ENCODE measurements at regions not wholly inside any gene's neighbourhood (a gene's known extent, or its start where the extent isn't known, plus 50 kb on each side); places are given as distances from the start of the nearest gene placed in this dataset.

DNA sequence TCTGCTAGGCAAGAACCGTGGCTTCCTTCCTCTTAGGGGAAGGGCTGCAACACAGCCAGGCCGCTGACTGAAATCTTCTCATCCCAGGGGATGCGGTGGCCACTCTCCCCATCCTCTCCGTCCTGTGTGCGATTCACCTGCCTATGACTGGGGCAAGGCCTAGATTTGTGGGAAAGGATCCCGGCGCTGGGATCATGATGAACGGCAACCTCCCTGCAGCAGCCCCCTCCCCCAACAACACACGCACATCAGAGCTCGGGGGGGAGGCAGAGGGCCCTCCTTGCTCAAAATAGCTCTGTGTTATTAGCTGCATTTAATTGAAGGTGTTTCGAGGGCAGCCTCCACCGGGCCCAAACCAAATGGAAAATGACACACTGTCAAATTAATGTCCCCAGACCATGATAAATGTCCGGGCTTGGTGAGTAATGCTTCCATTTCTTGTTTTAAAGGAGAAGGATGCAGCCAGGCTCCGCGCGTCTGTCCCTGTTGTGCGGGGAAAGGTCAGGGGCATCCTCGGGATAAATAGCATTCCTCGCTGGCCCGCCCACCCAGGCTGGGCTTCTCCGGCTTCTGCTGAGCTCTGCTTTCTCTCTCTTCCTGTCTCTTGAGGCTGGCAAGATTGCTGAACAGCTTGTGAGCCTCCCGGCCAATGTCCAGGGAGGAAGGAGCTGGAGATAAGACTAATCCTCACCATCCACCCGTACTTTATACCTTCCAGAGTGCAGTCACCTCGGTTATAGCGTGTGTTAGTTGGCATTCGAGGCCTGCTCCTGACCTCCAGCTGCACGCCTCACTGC lies 56.4 kb upstream of the TLE3 start:
- TF ChIP-seq FOXM1 (IDR thresholded peaks at IDR 0.05; ENCODE audit: borderline replicate concordance, low read depth) (no peak), CREB1 (IDR thresholded peaks at IDR 0.05; ENCODE audit: low read depth) (no peak), RAD21 (IDR thresholded peaks at IDR 0.05; ENCODE audit: low read depth) (no peak), EP300 (IDR thresholded peaks at IDR 0.05; ENCODE audit: borderline replicate concordance) (no peak), CEBPB (IDR thresholded peaks at IDR 0.05) (no peak), TCF12 (IDR thresholded peaks at IDR 0.05; ENCODE audit: low read depth) (no peak), TEAD4 (IDR thresholded peaks at IDR 0.05) (no peak), TAF1 (IDR thresholded peaks at IDR 0.05; ENCODE audit: low read depth) (no peak), ZBTB7A (IDR thresholded peaks at IDR 0.05; ENCODE audit: low read depth) (no peak)
- TF ChIP-seq, protein P1, sequence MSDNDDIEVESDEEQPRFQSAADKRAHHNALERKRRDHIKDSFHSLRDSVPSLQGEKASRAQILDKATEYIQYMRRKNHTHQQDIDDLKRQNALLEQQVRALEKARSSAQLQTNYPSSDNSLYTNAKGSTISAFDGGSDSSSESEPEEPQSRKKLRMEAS (IDR thresholded peaks at IDR 0.05) = no peak

DNA sequence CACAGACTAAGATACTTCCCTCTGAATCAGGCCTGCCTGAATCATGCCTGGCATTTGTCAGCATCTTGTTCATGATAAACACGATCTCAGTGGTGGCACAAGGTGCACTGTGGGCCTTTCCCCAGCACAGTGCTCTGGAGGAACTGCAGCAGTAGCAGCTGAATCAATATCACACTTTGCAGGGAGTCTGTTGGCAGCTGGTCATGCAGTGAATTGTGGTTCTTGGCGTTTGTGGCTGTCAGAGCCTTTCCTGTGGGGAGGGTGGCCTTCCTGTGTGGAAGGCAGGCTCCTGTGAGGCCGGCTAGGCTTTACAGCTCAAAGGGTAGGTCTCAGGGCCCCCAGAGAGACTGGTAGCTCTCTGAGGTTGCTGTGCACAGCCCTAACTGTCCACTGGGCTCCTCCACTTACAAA lies 54.4 kb upstream of the TLE3 start:
- TF ChIP-seq ZBTB7A (IDR thresholded peaks at IDR 0.05; ENCODE audit: low read depth) (no peak), EP300 (IDR thresholded peaks at IDR 0.05; ENCODE audit: borderline replicate concordance) (no peak), FOXM1 (IDR thresholded peaks at IDR 0.05; ENCODE audit: borderline replicate concordance, low read depth) (no peak), EGR1 (IDR thresholded peaks at IDR 0.05) (no peak), TAF1 (IDR thresholded peaks at IDR 0.05; ENCODE audit: low read depth) (no peak), RAD21 (IDR thresholded peaks at IDR 0.05; ENCODE audit: low read depth) (no peak), CEBPB (IDR thresholded peaks at IDR 0.05) (no peak), NFIC (IDR thresholded peaks at IDR 0.05) (no peak)
- TF ChIP-seq, protein P2, sequence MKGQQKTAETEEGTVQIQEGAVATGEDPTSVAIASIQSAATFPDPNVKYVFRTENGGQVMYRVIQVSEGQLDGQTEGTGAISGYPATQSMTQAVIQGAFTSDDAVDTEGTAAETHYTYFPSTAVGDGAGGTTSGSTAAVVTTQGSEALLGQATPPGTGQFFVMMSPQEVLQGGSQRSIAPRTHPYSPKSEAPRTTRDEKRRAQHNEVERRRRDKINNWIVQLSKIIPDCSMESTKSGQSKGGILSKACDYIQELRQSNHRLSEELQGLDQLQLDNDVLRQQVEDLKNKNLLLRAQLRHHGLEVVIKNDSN (IDR thresholded peaks at IDR 0.05) = no peak
- TF ChIP-seq, protein P1 (IDR thresholded peaks at IDR 0.05) = no peak

DNA sequence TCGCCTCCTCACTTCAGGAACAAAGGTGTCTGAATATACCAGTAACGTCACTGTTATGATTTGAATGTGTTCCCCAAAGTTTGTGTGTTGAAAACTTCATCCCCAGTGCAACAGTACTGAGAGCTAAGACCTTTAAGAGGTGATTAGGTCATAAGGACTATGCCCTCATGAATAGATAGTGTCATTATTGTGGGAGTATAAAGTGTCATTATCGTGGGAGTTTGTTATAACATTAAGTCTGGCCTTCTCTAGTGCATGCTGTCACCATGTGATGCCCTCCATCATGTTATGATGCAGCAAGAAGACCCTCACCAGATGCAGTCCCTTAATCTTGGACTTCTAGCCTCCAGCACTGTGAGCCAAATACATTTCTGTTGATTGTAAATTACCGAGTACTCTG lies 53.7 kb upstream of the TLE3 start:
- TF ChIP-seq, protein P3, sequence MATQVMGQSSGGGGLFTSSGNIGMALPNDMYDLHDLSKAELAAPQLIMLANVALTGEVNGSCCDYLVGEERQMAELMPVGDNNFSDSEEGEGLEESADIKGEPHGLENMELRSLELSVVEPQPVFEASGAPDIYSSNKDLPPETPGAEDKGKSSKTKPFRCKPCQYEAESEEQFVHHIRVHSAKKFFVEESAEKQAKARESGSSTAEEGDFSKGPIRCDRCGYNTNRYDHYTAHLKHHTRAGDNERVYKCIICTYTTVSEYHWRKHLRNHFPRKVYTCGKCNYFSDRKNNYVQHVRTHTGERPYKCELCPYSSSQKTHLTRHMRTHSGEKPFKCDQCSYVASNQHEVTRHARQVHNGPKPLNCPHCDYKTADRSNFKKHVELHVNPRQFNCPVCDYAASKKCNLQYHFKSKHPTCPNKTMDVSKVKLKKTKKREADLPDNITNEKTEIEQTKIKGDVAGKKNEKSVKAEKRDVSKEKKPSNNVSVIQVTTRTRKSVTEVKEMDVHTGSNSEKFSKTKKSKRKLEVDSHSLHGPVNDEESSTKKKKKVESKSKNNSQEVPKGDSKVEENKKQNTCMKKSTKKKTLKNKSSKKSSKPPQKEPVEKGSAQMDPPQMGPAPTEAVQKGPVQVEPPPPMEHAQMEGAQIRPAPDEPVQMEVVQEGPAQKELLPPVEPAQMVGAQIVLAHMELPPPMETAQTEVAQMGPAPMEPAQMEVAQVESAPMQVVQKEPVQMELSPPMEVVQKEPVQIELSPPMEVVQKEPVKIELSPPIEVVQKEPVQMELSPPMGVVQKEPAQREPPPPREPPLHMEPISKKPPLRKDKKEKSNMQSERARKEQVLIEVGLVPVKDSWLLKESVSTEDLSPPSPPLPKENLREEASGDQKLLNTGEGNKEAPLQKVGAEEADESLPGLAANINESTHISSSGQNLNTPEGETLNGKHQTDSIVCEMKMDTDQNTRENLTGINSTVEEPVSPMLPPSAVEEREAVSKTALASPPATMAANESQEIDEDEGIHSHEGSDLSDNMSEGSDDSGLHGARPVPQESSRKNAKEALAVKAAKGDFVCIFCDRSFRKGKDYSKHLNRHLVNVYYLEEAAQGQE (IDR thresholded peaks at IDR 0.05; ENCODE audit: low read depth) = no peak
- TF ChIP-seq NFIC (IDR thresholded peaks at IDR 0.05) (no peak), CREB1 (IDR thresholded peaks at IDR 0.05; ENCODE audit: low read depth) (no peak), YY1 (IDR thresholded peaks at IDR 0.05; ENCODE audit: low read depth) (no peak), TEAD4 (IDR thresholded peaks at IDR 0.05) (no peak), EGR1 (IDR thresholded peaks at IDR 0.05) (no peak), EP300 (IDR thresholded peaks at IDR 0.05; ENCODE audit: borderline replicate concordance) (no peak), ZBTB7A (IDR thresholded peaks at IDR 0.05; ENCODE audit: low read depth) (no peak), FOXM1 (IDR thresholded peaks at IDR 0.05; ENCODE audit: borderline replicate concordance, low read depth) (no peak), TAF1 (IDR thresholded peaks at IDR 0.05; ENCODE audit: low read depth) (no peak), TCF12 (IDR thresholded peaks at IDR 0.05; ENCODE audit: low read depth) (no peak), RAD21 (IDR thresholded peaks at IDR 0.05; ENCODE audit: low read depth) (no peak), CEBPB (IDR thresholded peaks at IDR 0.05) (no peak)
- TF ChIP-seq, protein P2 (IDR thresholded peaks at IDR 0.05) = no peak
- TF ChIP-seq, protein P1 (IDR thresholded peaks at IDR 0.05) = no peak

DNA sequence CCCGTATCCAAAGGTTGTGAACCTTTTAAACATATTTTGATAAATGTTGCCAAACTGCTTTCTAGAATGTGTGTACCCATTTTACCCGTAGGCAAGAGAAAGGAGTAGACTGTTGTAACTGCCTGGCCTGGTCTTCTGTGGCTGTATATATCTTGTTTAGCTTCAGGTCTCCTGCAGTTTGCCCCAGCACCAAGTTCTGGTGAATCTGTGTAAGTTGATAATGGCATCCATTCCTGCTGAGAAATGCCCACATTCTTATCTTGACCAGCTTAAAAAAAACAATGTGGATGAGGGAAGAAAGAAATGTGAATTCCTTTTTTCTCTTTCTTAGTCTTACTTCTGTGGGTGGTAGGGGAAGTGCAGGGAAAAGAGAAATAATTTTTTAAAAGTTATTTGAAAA lies 53.3 kb upstream of the TLE3 start:
- TF ChIP-seq, protein P1 (IDR thresholded peaks at IDR 0.05) = no peak

DNA sequence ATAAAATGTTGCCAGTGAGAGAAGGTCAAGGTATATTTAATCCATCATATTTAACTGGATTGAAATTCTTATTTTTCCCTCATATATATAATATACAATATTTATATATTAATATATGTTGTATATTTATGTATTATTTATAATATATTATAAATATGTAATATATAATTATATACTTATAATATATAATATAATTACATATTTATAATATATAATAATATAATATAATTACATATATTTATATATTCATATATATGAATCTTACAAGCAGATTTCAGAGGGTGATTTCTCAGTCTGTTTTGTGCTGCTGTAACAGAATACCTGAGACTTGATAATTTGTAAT lies 52.7 kb upstream of the TLE3 start:
- TF ChIP-seq CREB1 (IDR thresholded peaks at IDR 0.05; ENCODE audit: low read depth) = no peak
- no peak for TF ChIP-seq CEBPB (IDR thresholded peaks at IDR 0.05)
- TF ChIP-seq YY1 (IDR thresholded peaks at IDR 0.05; ENCODE audit: low read depth) = no peak

DNA sequence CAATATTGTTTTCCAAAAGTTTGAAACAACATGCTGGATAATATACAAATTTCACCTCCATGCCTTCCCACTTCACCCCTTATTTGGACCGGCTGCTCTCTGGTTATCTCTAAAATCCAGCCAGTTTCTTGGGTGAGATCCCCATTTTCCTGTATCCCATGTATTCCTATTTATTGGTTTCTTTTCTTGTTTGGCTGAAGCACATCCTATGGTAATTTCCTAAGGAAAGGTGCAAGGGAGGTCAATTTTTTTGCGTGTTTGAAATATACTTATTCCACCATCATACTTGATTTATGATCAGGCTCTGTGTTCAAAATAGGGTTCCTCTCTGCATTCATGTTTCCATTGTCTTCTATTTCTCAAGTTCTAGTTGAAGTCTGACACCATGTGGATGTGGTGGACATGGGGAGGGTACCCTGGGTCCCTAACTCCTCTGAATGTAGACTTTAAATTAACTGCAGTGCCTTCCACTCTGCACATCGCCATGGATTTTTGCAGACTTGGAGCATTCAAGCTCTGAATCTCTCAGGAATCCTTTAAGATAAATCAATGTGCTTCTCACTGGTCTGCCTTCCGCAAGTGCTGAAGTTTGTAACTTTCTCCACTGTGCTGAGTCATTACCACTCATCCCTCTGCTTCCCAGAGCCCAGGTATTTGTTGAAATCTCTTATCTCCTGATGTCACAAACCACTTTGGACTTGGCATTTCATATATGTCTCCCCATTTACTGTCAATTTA lies 52.1 kb upstream of the TLE3 start:
- TF ChIP-seq EP300 (IDR thresholded peaks at IDR 0.05; ENCODE audit: borderline replicate concordance) (no peak), CEBPB (IDR thresholded peaks at IDR 0.05) (no peak), EGR1 (IDR thresholded peaks at IDR 0.05) (no peak)
- TF ChIP-seq, protein P3 (IDR thresholded peaks at IDR 0.05; ENCODE audit: low read depth) = no peak
- TF ChIP-seq, protein P2 (IDR thresholded peaks at IDR 0.05) = no peak

All from Ishikawa (cell line).